GM13977 (cell line): ENCODE measurements at regions not wholly inside any gene's neighbourhood (a gene's known extent, or its start where the extent isn't known, plus 50 kb on each side); places are given as distances from the start of the nearest gene placed in this dataset.

Experiments
- DNase-seq: peaks from one replicate; pipeline ENCODE4 v3.0.0; 2012; ENCODE audit warnings: low spot score
- CTCF ChIP-seq: IDR thresholded peaks from 2 replicates; pipeline ENCODE4 v1.5.1; 2012; ENCODE audit warnings: mild to moderate bottlenecking, control low read depth; ENCODE audit not compliant: insufficient read depth; ENCODE audit errors: extremely low read depth, missing control alignments
- in situ Hi-C: fragments of 300-500 bp; cut with MboI; formaldehyde crosslinking; loops from one replicate; pipeline ENCODE4 v1.12.0; 2022; ENCODE audit warnings: low sequenced_read_pairs, low pct_unique_long_range_greater_than_20kb, mixed read lengths, inconsistent platforms; ENCODE audit not compliant: unreplicated experiment

DNA sequence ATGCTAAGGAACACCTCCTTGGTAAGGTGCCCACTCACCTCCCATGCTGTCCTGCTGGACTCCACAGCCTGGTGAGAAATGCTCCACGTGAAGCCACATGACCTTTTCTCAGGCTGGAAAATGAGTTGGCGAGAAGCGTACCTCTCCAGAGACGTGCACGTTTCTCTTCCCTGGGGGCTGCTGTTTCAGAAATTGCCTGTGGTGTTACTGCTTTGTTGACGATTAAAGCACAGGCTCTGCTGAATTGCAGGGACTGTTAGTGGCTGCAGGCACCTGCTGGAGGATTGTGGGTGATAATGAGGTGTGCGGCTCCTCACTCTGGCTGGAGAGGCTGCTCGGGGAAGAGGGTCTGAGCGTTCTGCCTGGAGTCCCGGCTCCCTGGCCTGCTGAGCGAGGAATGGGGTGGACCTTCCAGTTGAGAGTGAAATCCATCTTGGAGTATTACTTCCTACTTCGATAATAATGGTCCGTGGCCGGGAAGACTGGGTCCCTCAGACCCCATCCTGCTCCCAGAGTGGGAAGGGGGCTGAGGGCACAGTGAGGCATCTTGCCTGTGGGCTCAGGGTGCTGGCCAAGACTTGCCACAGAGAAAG, 199.3 kb upstream of the HDAC4 start:
- in situ Hi-C loops, result no loop called here
- no peak for DNase-seq

GRCh38 chr2:239599299-239599698, 198.5 kb upstream of the HDAC4 start:
- TF ChIP-seq CTCF, result no peak
- no peak for DNase-seq
- in situ Hi-C loops, result no loop called here

More for the DNA sequence above, 199.3 kb upstream of the HDAC4 start:
- TF ChIP-seq CTCF, result no peak

DNA sequence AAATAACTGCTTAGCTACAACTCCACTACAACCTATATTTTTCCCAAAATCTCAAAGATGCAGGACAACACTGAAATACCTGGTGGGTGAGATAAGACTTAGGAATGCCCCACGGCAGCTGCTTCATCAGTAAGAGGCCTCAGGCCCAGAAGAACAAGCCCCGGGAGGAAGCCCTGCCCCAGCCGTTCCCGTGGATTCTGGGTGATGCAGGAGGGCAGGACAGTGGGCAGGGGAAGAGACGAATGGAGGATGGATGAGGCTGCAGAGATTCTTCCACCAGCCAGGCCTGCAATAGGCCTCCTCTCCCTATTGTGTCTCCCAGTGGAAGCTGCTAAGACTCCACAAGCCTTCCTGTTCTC, 197.9 kb upstream of the HDAC4 start:
- no peak for DNase-seq
- in situ Hi-C loops, result no loop called here
- no peak for TF ChIP-seq CTCF

- in situ Hi-C loops, result no loop called here
- no peak for DNase-seq
- no peak for TF ChIP-seq CTCF
These were observed 197.4 kb upstream of the HDAC4 start for GRCh38 chr2:239598011-239598731.

- TF ChIP-seq CTCF, result no peak
- in situ Hi-C loops, result no loop called here
- DNase-seq, result no peak
These were observed 196.4 kb upstream of the HDAC4 start for GRCh38 chr2:239597216-239597615.

DNA sequence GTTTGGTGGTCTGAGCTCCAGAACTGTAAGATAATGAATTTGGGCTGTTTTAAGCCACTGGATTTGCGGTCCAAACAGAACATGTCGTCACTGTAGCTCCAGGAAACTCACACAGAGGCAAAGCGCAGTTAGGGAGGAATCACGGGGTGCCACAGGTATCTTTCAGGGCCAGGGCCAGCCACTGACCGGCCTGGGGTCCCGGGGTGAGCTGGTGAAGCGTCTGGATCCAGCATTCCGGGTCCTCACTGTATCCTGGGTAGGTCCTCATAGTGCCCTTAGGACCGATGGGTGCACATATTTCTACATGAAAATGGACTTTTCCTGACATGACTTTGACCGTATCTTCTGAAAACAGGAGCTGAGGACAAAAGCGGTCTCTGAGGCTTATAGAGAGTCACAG, 196.0 kb upstream of the HDAC4 start:
- in situ Hi-C loops, result no loop called here
- DNase-seq, result no peak
- TF ChIP-seq CTCF, result no peak
